A673 (cell line): ENCODE measurements at regions not wholly inside any gene's neighbourhood (a gene's known extent, or its start where the extent isn't known, plus 50 kb on each side); places are given as distances from the start of the nearest gene placed in this dataset.

Experiments
- BruUV-seq: library from RNA; stranded (reverse); fragments of 400-500 nt; replicated peaks from 2 replicates; lab custom pipeline; 2021; lab: Mats Ljungman, UMichigan
- CTCF ChIA-PET: fragments of 300-600 bp; sonication (Branson Sonifier 250); formaldehyde crosslinking; loops from one replicate; lab custom pipeline; 2022; ENCODE audit warnings: antibody characterized with exemption; lab: Charles Lee
- POLR2A ChIA-PET: fragments of 300-600 bp; sonication (Branson Sonifier 250); formaldehyde crosslinking; loops from one replicate; lab custom pipeline; 2022; ENCODE audit warnings: antibody characterized with exemption; ENCODE audit not compliant: low non-redundant PET; lab: Charles Lee
- DNase-seq: peaks from one replicate; pipeline ENCODE4 v3.0.0-alpha.2; 2015; ENCODE audit warnings: low spot score
- H3K27ac ChIP-seq: fragments of 200-600 bp; sonication (generic); 2 replicates; pipeline ENCODE4 v1.5.1; 2016; ENCODE audit warnings: mixed run types, low read depth, mild to moderate bottlenecking, mixed read lengths, antibody characterized with exemption, low read length; ENCODE audit not compliant: poor library complexity, severe bottlenecking
- H3K27me3 ChIP-seq: fragments of 200-600 bp; sonication (generic); replicated peaks from 2 replicates; pipeline ENCODE4 v1.6.1; 2017; ENCODE audit warnings: mixed run types, low read depth, mild to moderate bottlenecking, mixed read lengths, antibody characterized with exemption, low read length; ENCODE audit not compliant: insufficient read depth, poor library complexity
- H3K36me3 ChIP-seq: fragments of 200-600 bp; sonication (generic); 2 replicates; pipeline ENCODE4 v1.6.1; 2016; ENCODE audit warnings: mixed run types, mild to moderate bottlenecking, mixed read lengths, antibody characterized with exemption, low read length; ENCODE audit not compliant: insufficient read depth, poor library complexity, severe bottlenecking
- H3K4me1 ChIP-seq: fragments of 200-600 bp; sonication (generic); 2 replicates; pipeline ENCODE4 v1.6.1; 2017; ENCODE audit warnings: mixed run types, mild to moderate bottlenecking, mixed read lengths, antibody characterized with exemption, low read length; ENCODE audit not compliant: insufficient read depth, poor library complexity, severe bottlenecking
- H3K4me3 ChIP-seq: fragments of 200-600 bp; sonication (generic); 2 replicates; pipeline ENCODE4 v1.5.1; 2016; ENCODE audit warnings: low read depth, mixed run types, mild to moderate bottlenecking, mixed read lengths, low read length; ENCODE audit not compliant: poor library complexity, severe bottlenecking
- H3K9me3 ChIP-seq: fragments of 200-600 bp; sonication (generic); 2 replicates; pipeline ENCODE4 v1.6.1; 2016; ENCODE audit warnings: mixed run types, low read depth, mild to moderate bottlenecking, mixed read lengths, antibody characterized with exemption, low read length; ENCODE audit not compliant: poor library complexity, severe bottlenecking
- CTCF ChIP-seq: fragments of 300-800, 200-600 bp; sonication (generic); conservative IDR thresholded peaks from 2 replicates; pipeline ENCODE4 v1.5.1; 2017; ENCODE audit warnings: low read depth, mild to moderate bottlenecking, antibody characterized with exemption, low read length, moderate library complexity, mixed read lengths
- EZH2 ChIP-seq: fragments of 200-600 bp; sonication (generic); IDR thresholded peaks from 2 replicates; pipeline ENCODE4 v1.6.1; 2017; ENCODE audit warnings: borderline replicate concordance, low read depth, mild to moderate bottlenecking, mixed read lengths, antibody characterized with exemption, low read length; ENCODE audit not compliant: poor library complexity, severe bottlenecking
- intact Hi-C: fragments of 100-400 bp; cut with micrococcal nuclease; formaldehyde crosslinking; loops from one replicate; pipeline ENCODE4 v1.10.0; 2022; ENCODE audit not compliant: unreplicated experiment

GRCh38 chr9:72471096-72471495 is 50.3 kb upstream of the TMC1 start:
- no peaks in the 10 kb centered on the region for H3K27me3 ChIP-seq
- intact Hi-C loops, result no loop called here
- H3K4me1 ChIP-seq, result no peaks in the 10 kb centered on the region
- H3K36me3 ChIP-seq, result no peaks in the 10 kb centered on the region
- TF ChIP-seq CTCF, result no peak
- no peak for TF ChIP-seq EZH2
- H3K27ac ChIP-seq, result no peak overlapping the region
- DNase-seq, result no peak
- ChIA-PET POLR2A (no interaction called here), CTCF (no interaction called here)
- no TSS peak for BruUV-seq
- H3K4me3 ChIP-seq, result no peak overlapping the region
- no peaks in the 10 kb centered on the region for H3K9me3 ChIP-seq

GRCh38 chr9:72467766-72468738 is 53.4 kb upstream of the TMC1 start:
- ChIA-PET POLR2A (no interaction called here), CTCF (no interaction called here)
- Histone ChIP-seq H3K27ac (no peak overlapping the region), H3K9me3 (no peaks in the 10 kb centered on the region), H3K4me1 (no peaks in the 10 kb centered on the region), H3K27me3 (no peaks in the 10 kb centered on the region), H3K4me3 (no peak overlapping the region), H3K36me3 (no peaks in the 10 kb centered on the region)
- DNase-seq, result no peak
- no TSS peak for BruUV-seq
- intact Hi-C loops, result no loop called here
- TF ChIP-seq EZH2 (no peak), CTCF (no peak)

GRCh38 chr9:72465593-72465984 is 55.8 kb upstream of the TMC1 start:
- Histone ChIP-seq H3K27me3 (no peaks in the 10 kb centered on the region), H3K36me3 (no peaks in the 10 kb centered on the region), H3K4me3 (no peak overlapping the region), H3K4me1 (no peaks in the 10 kb centered on the region), H3K9me3 (no peaks in the 10 kb centered on the region), H3K27ac (no peak overlapping the region)
- TF ChIP-seq EZH2 (no peak), CTCF (no peak)
- BruUV-seq, result no TSS peak
- ChIA-PET CTCF (no interaction called here), POLR2A (no interaction called here)
- DNase-seq, result no peak
- intact Hi-C loops, result no loop called here
